ENCODE measurements at regions not wholly inside any gene's neighbourhood (a gene's known extent, or its start where the extent isn't known, plus 50 kb on each side); places are given as distances from the start of the nearest gene placed in this dataset.

DNA sequence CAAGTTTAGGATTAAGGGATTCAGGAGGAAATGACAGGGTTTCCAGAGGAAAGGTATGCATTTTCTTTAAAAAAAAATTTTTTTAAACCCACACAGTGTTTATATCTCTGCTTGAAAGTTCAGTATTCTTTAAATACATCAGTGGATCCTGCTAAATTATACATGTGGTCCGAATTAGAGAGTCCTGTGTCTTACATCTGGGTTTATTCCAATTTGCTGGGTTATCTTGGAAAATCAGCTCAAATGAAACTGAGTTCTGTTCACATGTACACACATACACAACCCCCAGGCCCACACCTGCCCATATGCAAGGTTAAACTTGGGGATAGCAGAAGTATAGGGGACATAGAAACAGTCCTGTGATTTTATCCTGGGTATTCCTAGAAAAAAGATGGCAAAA is 493.7 kb downstream of the ZNF608 start:
- TF ChIP-seq CTCF (IDR thresholded peaks at IDR 0.05) = no peak
- TF ChIP-seq POLR2A (IDR thresholded peaks at IDR 0.05) = no peak

All from right lobe of liver (tissue), 4 donors.